GM12865 (cell line): ENCODE measurements at regions not wholly inside any gene's neighbourhood (a gene's known extent, or its start where the extent isn't known, plus 50 kb on each side); places are given as distances from the start of the nearest gene placed in this dataset.

ENCODE experiments used
- DNase-seq: peaks from one replicate; pipeline ENCODE4 v3.0.0; 2010; ENCODE audit warnings: low read depth
- H3K4me3 ChIP-seq: 2 replicates; pipeline ENCODE4 v1.5.1; 2011; ENCODE audit warnings: mild to moderate bottlenecking, low read depth, low read length, control low read depth
- TF ChIP-seq, protein P1 (sequence below): IDR thresholded peaks from 2 replicates; pipeline ENCODE4 v1.5.1; 2011; ENCODE audit warnings: low read length, control low read depth, low read depth, inconsistent platforms; ENCODE audit not compliant: insufficient read depth; ENCODE audit errors: missing control alignments

GRCh38 chr12:14264316-14264715, 101.2 kb upstream of the ATF7IP start:
- no peak for DNase-seq
- H3K4me3 ChIP-seq: no peak overlapping the region
- TF ChIP-seq, protein P1, sequence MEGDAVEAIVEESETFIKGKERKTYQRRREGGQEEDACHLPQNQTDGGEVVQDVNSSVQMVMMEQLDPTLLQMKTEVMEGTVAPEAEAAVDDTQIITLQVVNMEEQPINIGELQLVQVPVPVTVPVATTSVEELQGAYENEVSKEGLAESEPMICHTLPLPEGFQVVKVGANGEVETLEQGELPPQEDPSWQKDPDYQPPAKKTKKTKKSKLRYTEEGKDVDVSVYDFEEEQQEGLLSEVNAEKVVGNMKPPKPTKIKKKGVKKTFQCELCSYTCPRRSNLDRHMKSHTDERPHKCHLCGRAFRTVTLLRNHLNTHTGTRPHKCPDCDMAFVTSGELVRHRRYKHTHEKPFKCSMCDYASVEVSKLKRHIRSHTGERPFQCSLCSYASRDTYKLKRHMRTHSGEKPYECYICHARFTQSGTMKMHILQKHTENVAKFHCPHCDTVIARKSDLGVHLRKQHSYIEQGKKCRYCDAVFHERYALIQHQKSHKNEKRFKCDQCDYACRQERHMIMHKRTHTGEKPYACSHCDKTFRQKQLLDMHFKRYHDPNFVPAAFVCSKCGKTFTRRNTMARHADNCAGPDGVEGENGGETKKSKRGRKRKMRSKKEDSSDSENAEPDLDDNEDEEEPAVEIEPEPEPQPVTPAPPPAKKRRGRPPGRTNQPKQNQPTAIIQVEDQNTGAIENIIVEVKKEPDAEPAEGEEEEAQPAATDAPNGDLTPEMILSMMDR: no peak

GRCh38 chr12:14264778-14265177, 100.7 kb upstream of the ATF7IP start:
- no peak overlapping the region for H3K4me3 ChIP-seq
- TF ChIP-seq, protein P1: no peak
- no peak for DNase-seq

DNA sequence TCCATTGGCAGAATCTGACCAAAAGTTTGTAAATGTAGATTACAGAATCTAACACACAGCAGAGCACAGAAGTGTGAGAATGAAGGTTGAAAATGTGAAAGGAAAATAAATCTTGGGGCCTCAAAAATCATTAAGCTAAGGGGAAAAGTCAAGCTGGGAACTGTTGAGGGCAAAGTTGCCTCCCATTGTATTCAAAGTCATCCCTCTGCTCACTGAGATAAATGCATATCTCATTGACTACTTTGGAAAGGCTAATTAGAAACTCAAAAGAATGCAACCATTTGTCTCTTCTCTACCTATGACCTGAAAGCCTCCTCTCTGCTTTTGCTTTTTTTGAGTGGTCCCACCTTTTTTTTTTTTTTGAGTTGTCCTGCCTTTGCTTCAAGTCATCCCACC, 97.4 kb upstream of the ATF7IP start:
- TF ChIP-seq, protein P1: no peak
- no peak for DNase-seq
- H3K4me3 ChIP-seq: no peak overlapping the region

DNA sequence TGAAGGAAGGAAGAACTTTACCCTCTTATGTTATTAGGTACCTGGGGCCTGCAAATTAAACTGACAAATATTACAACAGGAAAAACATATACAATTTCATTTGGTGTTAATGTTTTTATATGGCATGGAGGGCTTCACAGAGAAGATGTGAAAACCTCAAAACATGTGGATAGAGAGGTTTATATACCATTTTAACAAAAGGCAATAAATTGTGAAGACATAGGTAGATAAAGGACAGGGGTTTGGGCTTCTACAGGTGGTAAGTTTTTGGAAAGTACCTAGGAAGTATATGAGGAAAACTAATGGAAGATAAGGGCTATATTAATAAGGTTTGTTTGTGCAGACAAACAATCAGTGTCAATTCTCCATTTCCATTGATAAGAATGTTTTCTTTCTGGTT, 95.1 kb upstream of the ATF7IP start:
- no peak overlapping the region for H3K4me3 ChIP-seq
- TF ChIP-seq, protein P1: no peak
- no peak for DNase-seq

GRCh38 chr12:14272956-14273912, 92.2 kb upstream of the ATF7IP start:
- H3K4me3 ChIP-seq: no peak overlapping the region; the same call in 1 of the 2 replicates
- TF ChIP-seq, protein P1: no peak
- peak; percentile 59 for DNase-seq

- H3K4me3 ChIP-seq: no peak overlapping the region; the same call in 1 of the 2 replicates
- DNase-seq: peak; percentile 81
- TF ChIP-seq, protein P1: no peak
Observed at GRCh38 chr12:14273913-14274311, 91.6 kb upstream of the ATF7IP start.
